OCI-LY1 (cell line): ENCODE measurements at regions not wholly inside any gene's neighbourhood (a gene's known extent, or its start where the extent isn't known, plus 50 kb on each side); places are given as distances from the start of the nearest gene placed in this dataset.

Source experiments
- EZH2 ChIP-seq: fragments of 200-600 bp; sonication (generic), shearing (Covaris generic); IDR thresholded peaks from 2 replicates; pipeline ENCODE4 v1.8.0; 2017; ENCODE audit warnings: borderline replicate concordance, mixed run types, mild to moderate bottlenecking, antibody characterized with exemption, low read length, moderate library complexity, mixed read lengths
- TF ChIP-seq, protein P1 (sequence below): fragments of 200-600 bp; sonication (generic), shearing (Covaris generic); IDR thresholded peaks from 2 replicates; pipeline ENCODE4 v1.5.1; 2017; ENCODE audit warnings: mild to moderate bottlenecking, antibody characterized with exemption, low read length, moderate library complexity, mixed read lengths

DNA sequence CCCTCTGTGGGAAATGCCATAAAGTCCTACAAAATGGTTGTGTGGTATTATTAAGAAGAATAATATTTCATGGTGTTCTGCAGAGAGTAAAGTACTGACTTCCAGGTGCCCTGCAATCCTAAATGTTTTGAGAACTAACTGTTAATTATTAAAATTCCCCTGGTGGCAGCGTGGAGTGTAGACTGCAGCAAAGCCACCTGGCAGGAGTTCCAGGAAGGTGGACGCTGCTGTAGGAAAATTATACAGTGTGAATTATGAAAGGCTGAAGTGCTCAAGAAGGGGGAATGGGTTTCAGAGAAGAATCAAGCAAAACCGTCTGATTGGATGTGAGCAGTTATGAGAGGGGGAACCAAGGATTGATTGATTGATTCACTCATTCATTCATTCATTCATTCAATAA lies 572.4 kb upstream of the PPP2R3A start:
- TF ChIP-seq, protein P1, sequence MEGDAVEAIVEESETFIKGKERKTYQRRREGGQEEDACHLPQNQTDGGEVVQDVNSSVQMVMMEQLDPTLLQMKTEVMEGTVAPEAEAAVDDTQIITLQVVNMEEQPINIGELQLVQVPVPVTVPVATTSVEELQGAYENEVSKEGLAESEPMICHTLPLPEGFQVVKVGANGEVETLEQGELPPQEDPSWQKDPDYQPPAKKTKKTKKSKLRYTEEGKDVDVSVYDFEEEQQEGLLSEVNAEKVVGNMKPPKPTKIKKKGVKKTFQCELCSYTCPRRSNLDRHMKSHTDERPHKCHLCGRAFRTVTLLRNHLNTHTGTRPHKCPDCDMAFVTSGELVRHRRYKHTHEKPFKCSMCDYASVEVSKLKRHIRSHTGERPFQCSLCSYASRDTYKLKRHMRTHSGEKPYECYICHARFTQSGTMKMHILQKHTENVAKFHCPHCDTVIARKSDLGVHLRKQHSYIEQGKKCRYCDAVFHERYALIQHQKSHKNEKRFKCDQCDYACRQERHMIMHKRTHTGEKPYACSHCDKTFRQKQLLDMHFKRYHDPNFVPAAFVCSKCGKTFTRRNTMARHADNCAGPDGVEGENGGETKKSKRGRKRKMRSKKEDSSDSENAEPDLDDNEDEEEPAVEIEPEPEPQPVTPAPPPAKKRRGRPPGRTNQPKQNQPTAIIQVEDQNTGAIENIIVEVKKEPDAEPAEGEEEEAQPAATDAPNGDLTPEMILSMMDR: no peak
- no peak for TF ChIP-seq EZH2
